H9 (cell line): ENCODE measurements at regions not wholly inside any gene's neighbourhood (a gene's known extent, or its start where the extent isn't known, plus 50 kb on each side); places are given as distances from the start of the nearest gene placed in this dataset.

ENCODE experiments used
- DNase-seq: peaks from one replicate; pipeline ENCODE4 v3.0.0-alpha.2; 2017
- H2AFZ ChIP-seq: one replicate; pipeline ENCODE4 v1.6.1; 2013; ENCODE audit warnings: mild to moderate bottlenecking, low read length, control low read depth, moderate library complexity
- H2AK5ac ChIP-seq: 2 replicates; pipeline ENCODE4 v1.6.1; 2013; ENCODE audit warnings: low read length, control low read depth, mixed read lengths; ENCODE audit not compliant: insufficient read length
- H2BK120ac ChIP-seq: one replicate; pipeline ENCODE4 v1.6.1; 2013; ENCODE audit warnings: low read depth, mild to moderate bottlenecking, low read length, control low read depth, inconsistent platforms; ENCODE audit not compliant: poor library complexity, severe bottlenecking
- H2BK12ac ChIP-seq: 2 replicates; pipeline ENCODE4 v1.6.1; 2013; ENCODE audit warnings: low read length, control low read depth, mixed read lengths, low read depth; ENCODE audit not compliant: insufficient read length
- H2BK15ac ChIP-seq: 2 replicates; pipeline ENCODE4 v1.6.1; 2013; ENCODE audit warnings: low read depth, low read length, control low read depth
- H2BK20ac ChIP-seq: one replicate; pipeline ENCODE4 v1.6.1; 2013; ENCODE audit warnings: low read depth, mild to moderate bottlenecking, low read length, control low read depth, inconsistent platforms; ENCODE audit not compliant: poor library complexity, severe bottlenecking
- H2BK5ac ChIP-seq: 2 replicates; pipeline ENCODE4 v1.6.1; 2013; ENCODE audit warnings: low read length, control low read depth, mixed read lengths; ENCODE audit not compliant: insufficient read length
- H3K14ac ChIP-seq: 2 replicates; pipeline ENCODE4 v1.6.1; 2013; ENCODE audit warnings: low read length, control low read depth; ENCODE audit not compliant: insufficient read depth
- H3K18ac ChIP-seq: 2 replicates; pipeline ENCODE4 v1.6.1; 2013; ENCODE audit warnings: low read depth, mild to moderate bottlenecking, mixed read lengths, low read length, control low read depth; ENCODE audit not compliant: insufficient read length
- H3K23ac ChIP-seq: 2 replicates; pipeline ENCODE4 v1.6.1; 2013; ENCODE audit warnings: low read length, control low read depth, mixed read lengths, low read depth; ENCODE audit not compliant: insufficient read length
- H3K23me2 ChIP-seq: 2 replicates; pipeline ENCODE4 v1.6.1; 2013; ENCODE audit warnings: low read depth, mild to moderate bottlenecking, mixed read lengths, low read length, control low read depth; ENCODE audit not compliant: insufficient read length, poor library complexity, severe bottlenecking
- H3K27ac ChIP-seq: 2 replicates; pipeline ENCODE4 v1.5.1; 2013; ENCODE audit warnings: low read length, control low read depth, mixed read lengths, low read depth; ENCODE audit not compliant: insufficient read length
- H3K27me3 ChIP-seq: 2 replicates; pipeline ENCODE4 v1.6.1; 2013; ENCODE audit warnings: low read length, control low read depth, inconsistent platforms; ENCODE audit not compliant: insufficient read depth
- H3K4ac ChIP-seq: 2 replicates; pipeline ENCODE4 v1.6.1; 2013; ENCODE audit warnings: low read depth, mild to moderate bottlenecking, control low read depth, inconsistent platforms, low read length, moderate library complexity
- H3K4me1 ChIP-seq: 2 replicates; pipeline ENCODE4 v1.6.1; 2013; ENCODE audit warnings: low read length, control low read depth, inconsistent platforms; ENCODE audit not compliant: insufficient read depth
- H3K4me2 ChIP-seq: 2 replicates; pipeline ENCODE4 v1.6.1; 2013; ENCODE audit warnings: low read length, control low read depth, mixed read lengths; ENCODE audit not compliant: insufficient read length, insufficient read depth
- H3K56ac ChIP-seq: 2 replicates; pipeline ENCODE4 v1.6.1; 2013; ENCODE audit warnings: low read depth, mild to moderate bottlenecking, mixed read lengths, low read length, control low read depth; ENCODE audit not compliant: insufficient read length
- H3K79me1 ChIP-seq: 2 replicates; pipeline ENCODE4 v1.6.1; 2013; ENCODE audit warnings: low read depth, mild to moderate bottlenecking, moderate library complexity, low read length, control low read depth, inconsistent platforms; ENCODE audit not compliant: insufficient read depth, poor library complexity, severe bottlenecking
- H3K79me2 ChIP-seq: 2 replicates; pipeline ENCODE4 v1.6.1; 2013; ENCODE audit warnings: low read length, control low read depth, inconsistent platforms; ENCODE audit not compliant: insufficient read depth
- H3K9ac ChIP-seq: 2 replicates; pipeline ENCODE4 v1.6.1; 2013; ENCODE audit warnings: low read length, control low read depth, mixed read lengths; ENCODE audit not compliant: insufficient read length; ENCODE audit errors: extremely low read depth
- H3K9me3 ChIP-seq: one replicate; pipeline ENCODE4 v1.6.1; 2013; ENCODE audit warnings: low read depth, low read length, inconsistent platforms; ENCODE audit not compliant: control insufficient read depth
- H3T11ph ChIP-seq: one replicate; pipeline ENCODE4 v1.6.1; 2013; ENCODE audit warnings: mild to moderate bottlenecking, low read length, control low read depth, inconsistent platforms
- H4K20me1 ChIP-seq: one replicate; pipeline ENCODE4 v1.6.1; 2013; ENCODE audit not compliant: control insufficient read depth, insufficient read length, insufficient read depth
- H4K5ac ChIP-seq: 2 replicates; pipeline ENCODE4 v1.6.1; 2013; ENCODE audit warnings: low read depth, mild to moderate bottlenecking, mixed read lengths, low read length, control low read depth; ENCODE audit not compliant: insufficient read length
- H4K8ac ChIP-seq: replicated peaks from 2 replicates; pipeline ENCODE4 v1.6.1; 2013; ENCODE audit warnings: low read length, control low read depth, mixed read lengths, low read depth; ENCODE audit not compliant: insufficient read length
- H4K91ac ChIP-seq: 2 replicates; pipeline ENCODE4 v1.6.1; 2013; ENCODE audit warnings: low read depth, mild to moderate bottlenecking, moderate library complexity, mixed read lengths, low read length, control low read depth; ENCODE audit not compliant: insufficient read length
- H3K27ac Mint-ChIP-seq, 3 experiments: 2 replicates in 2 of 3; 3 replicates in 1 of 3; pipeline ENCODE4 v1.8.0; 2020 to 2021; ENCODE audit warnings: mixed read lengths in 3 of 3, mild to moderate bottlenecking in 1 of 3, moderate library complexity in 1 of 3
- H3K27me3 Mint-ChIP-seq: 2 replicates; pipeline ENCODE4 v1.8.0; 2021; ENCODE audit warnings: low read depth, mild to moderate bottlenecking, moderate library complexity, mixed read lengths
- H3K36me3 Mint-ChIP-seq, 3 experiments: 2 replicates in 2 of 3; 3 replicates in 1 of 3; pipeline ENCODE4 v1.8.0; 2020 to 2021; ENCODE audit warnings: low read depth in 3 of 3, mixed read lengths in 3 of 3; ENCODE audit not compliant: insufficient read depth in 1 of 3
- H3K4me1 Mint-ChIP-seq, 2 experiments: 2 replicates each; pipeline ENCODE4 v1.8.0; 2020; ENCODE audit warnings: mixed read lengths in 2 of 2
- H3K4me3 Mint-ChIP-seq, 2 experiments: 2 replicates in 1 of 2; 3 replicates in 1 of 2; pipeline ENCODE4 v1.8.0; 2020 to 2021; ENCODE audit warnings: mild to moderate bottlenecking in 2 of 2, mixed read lengths in 2 of 2, moderate library complexity in 1 of 2
- H3K9me3 Mint-ChIP-seq, 2 experiments: 2 replicates in 1 of 2; 3 replicates in 1 of 2; pipeline ENCODE4 v1.8.0; 2020; ENCODE audit warnings: mild to moderate bottlenecking in 2 of 2, mixed read lengths in 2 of 2, moderate library complexity in 1 of 2
- WGBS: extraction: QIAGEN DNeasy Blood & Tissue Kit; methylation state at CpG from one replicate; pipeline ENCODE4 v1.1.7; 2013; ENCODE audit warnings: missing lambda C conversion rate, low lambda C conversion rate, mixed read lengths; ENCODE audit not compliant: insufficient read length; ENCODE audit errors: extremely low coverage; 5-methylcytosine and 5-hydroxymethylcytosine counted together
- TF ChIP-seq, protein P1 (sequence below): fragments of 200-600 bp; sonication (generic); conservative IDR thresholded peaks from 3 replicates; pipeline ENCODE4 v1.8.0; 2021; ENCODE audit warnings: antibody characterized with exemption, mild to moderate bottlenecking

DNA sequence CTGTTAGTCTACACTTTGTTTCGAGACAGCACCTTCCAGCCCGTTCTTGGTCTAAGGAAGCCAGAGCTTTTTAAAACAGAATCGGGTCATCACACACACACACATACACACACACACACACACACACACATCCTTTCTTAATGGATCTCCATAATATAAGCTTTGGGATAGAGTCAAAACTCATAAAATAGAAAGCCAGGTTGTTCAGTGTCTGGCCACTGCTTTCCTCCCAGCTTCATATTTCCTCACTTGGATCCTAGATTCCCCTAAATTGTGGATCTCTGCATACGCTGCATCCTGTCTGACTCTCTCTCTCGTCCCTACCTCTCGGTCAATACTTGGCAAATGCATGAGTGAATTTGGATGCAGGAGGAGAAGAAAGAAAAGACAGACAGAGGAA is 120.5 kb upstream of the SLC14A2 start:
- Mint-ChIP-seq H3K36me3 (no peaks in the 10 kb centered on the region), H3K27ac (no peak overlapping the region), H3K4me1 (peaks cover 3 to 6% of the 10 kb centered on the region in 2 experiments; a peak in 3 of 4 replicates), H3K4me3 (no peak overlapping the region), H3K9me3 (no peaks in the 10 kb centered on the region), H3K27me3 (peaks cover 4% of the 10 kb centered on the region)
- Histone ChIP-seq H2BK20ac (no peak overlapping the region), H3K4me1 (no peaks in the 10 kb centered on the region), H3K27ac (no peak overlapping the region), H3K23me2 (no peaks in the 10 kb centered on the region), H4K91ac (no peak overlapping the region), H2AFZ (no peak overlapping the region), H3K79me2 (no peaks in the 10 kb centered on the region), H2BK12ac (no peak overlapping the region), H3T11ph (no peak overlapping the region), H2BK15ac (no peak overlapping the region), H3K4ac (no peak overlapping the region), H4K8ac (no peak overlapping the region), H3K9me3 (no peaks in the 10 kb centered on the region), H4K5ac (no peak overlapping the region), H2BK120ac (no peak overlapping the region), H2AK5ac (no peak overlapping the region), H3K23ac (no peak overlapping the region), H3K14ac (no peak overlapping the region), H3K79me1 (no peaks in the 10 kb centered on the region), H3K9ac (no peak overlapping the region), H3K4me2 (no peak overlapping the region), H2BK5ac (no peak overlapping the region), H3K56ac (no peak overlapping the region), H3K18ac (no peak overlapping the region), H4K20me1 (no peaks in the 10 kb centered on the region), H3K27me3 (no peaks in the 10 kb centered on the region)
- TF ChIP-seq, protein P1, sequence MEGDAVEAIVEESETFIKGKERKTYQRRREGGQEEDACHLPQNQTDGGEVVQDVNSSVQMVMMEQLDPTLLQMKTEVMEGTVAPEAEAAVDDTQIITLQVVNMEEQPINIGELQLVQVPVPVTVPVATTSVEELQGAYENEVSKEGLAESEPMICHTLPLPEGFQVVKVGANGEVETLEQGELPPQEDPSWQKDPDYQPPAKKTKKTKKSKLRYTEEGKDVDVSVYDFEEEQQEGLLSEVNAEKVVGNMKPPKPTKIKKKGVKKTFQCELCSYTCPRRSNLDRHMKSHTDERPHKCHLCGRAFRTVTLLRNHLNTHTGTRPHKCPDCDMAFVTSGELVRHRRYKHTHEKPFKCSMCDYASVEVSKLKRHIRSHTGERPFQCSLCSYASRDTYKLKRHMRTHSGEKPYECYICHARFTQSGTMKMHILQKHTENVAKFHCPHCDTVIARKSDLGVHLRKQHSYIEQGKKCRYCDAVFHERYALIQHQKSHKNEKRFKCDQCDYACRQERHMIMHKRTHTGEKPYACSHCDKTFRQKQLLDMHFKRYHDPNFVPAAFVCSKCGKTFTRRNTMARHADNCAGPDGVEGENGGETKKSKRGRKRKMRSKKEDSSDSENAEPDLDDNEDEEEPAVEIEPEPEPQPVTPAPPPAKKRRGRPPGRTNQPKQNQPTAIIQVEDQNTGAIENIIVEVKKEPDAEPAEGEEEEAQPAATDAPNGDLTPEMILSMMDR, result no peak
- DNase-seq, result no peak
- WGBS, result no CpG with 5 or more reads among the region's 6 CpGs
